ENCODE measurements at regions not wholly inside any gene's neighbourhood (a gene's known extent, or its start where the extent isn't known, plus 50 kb on each side); places are given as distances from the start of the nearest gene placed in this dataset.

DNA sequence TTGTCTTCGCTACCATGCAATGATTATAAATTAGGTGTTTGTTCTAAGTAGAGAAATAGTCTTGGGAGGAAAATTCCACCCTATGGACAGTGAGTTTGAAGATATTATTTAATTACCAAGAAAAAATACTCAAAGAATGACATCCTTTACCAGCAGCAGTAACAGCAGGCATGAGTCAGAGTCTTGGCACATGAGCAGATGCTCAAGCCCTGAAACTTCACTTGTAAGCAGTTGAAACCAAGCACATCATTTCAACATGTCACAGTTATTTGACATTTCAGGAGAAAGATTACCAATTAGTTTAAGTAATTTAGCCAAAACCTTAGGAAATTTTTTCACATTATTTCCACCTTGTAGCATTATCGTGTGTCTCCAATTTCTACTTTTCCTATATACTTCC is 99.2 kb downstream of the C12orf50 start:
- Histone ChIP-seq H2BK120ac (ENCODE audit: low read depth, low read length, poor library complexity, severe bottlenecking) (no peak overlapping the region), H3K18ac (ENCODE audit: insufficient read length, low read depth, low read length) (no peak overlapping the region), H4K20me1 (ENCODE audit: control insufficient read depth, insufficient read depth, insufficient read length) (no peaks in the 10 kb centered on the region), H3K4me1 (ENCODE audit: insufficient read depth, low read length) (no peaks in the 10 kb centered on the region), H2BK20ac (ENCODE audit: low read depth, low read length, poor library complexity, severe bottlenecking) (no peak overlapping the region), H3K9ac (ENCODE audit: extremely low read depth, insufficient read length, low read length) (no peak overlapping the region), H3K14ac (ENCODE audit: insufficient read depth, low read length) (no peak overlapping the region), H3K4ac (ENCODE audit: low read depth, low read length) (no peak overlapping the region), H2BK5ac (ENCODE audit: insufficient read length, low read length) (no peak overlapping the region), H4K91ac (ENCODE audit: insufficient read length, low read depth, low read length) (no peak overlapping the region), H3T11ph (ENCODE audit: low read length) (no peak overlapping the region), H4K5ac (ENCODE audit: insufficient read length, low read depth, low read length) (no peak overlapping the region), H2AFZ (ENCODE audit: low read length) (no peak overlapping the region), H3K9me3 (ENCODE audit: control insufficient read depth, low read depth, low read length) (no peaks in the 10 kb centered on the region), H3K23me2 (ENCODE audit: insufficient read length, low read depth, low read length, poor library complexity, severe bottlenecking) (no peaks in the 10 kb centered on the region), H3K4me2 (ENCODE audit: insufficient read depth, insufficient read length, low read length) (no peak overlapping the region), H3K27ac (ENCODE audit: insufficient read length, low read depth, low read length) (no peak overlapping the region), H2BK12ac (ENCODE audit: insufficient read length, low read depth, low read length) (no peak overlapping the region), H3K27me3 (ENCODE audit: insufficient read depth, low read length) (no peaks in the 10 kb centered on the region; the same call in 1 of the 2 replicates), H4K8ac (replicated peaks; ENCODE audit: insufficient read length, low read depth, low read length) (no peak overlapping the region), H3K23ac (ENCODE audit: insufficient read length, low read depth, low read length) (no peak overlapping the region), H2AK5ac (ENCODE audit: insufficient read length, low read length) (no peak overlapping the region), H3K56ac (ENCODE audit: insufficient read length, low read depth, low read length) (no peak overlapping the region), H3K79me1 (ENCODE audit: insufficient read depth, low read depth, low read length, poor library complexity, severe bottlenecking) (no peaks in the 10 kb centered on the region), H2BK15ac (ENCODE audit: low read depth, low read length) (no peak overlapping the region), H3K79me2 (ENCODE audit: insufficient read depth, low read length) (no peaks in the 10 kb centered on the region)
- no CpG with 5 or more reads among the region's 2 CpGs for WGBS (ENCODE audit: extremely low coverage, insufficient read length, low lambda C conversion rate)
- H3K27ac Mint-ChIP-seq = no peak overlapping the region
- peaks cover 6% of the 10 kb centered on the region for H3K27me3 Mint-ChIP-seq (ENCODE audit: low read depth)
- no peak for DNase-seq
- no peak overlapping the region for H3K4me3 Mint-ChIP-seq
- TF ChIP-seq, protein P1, sequence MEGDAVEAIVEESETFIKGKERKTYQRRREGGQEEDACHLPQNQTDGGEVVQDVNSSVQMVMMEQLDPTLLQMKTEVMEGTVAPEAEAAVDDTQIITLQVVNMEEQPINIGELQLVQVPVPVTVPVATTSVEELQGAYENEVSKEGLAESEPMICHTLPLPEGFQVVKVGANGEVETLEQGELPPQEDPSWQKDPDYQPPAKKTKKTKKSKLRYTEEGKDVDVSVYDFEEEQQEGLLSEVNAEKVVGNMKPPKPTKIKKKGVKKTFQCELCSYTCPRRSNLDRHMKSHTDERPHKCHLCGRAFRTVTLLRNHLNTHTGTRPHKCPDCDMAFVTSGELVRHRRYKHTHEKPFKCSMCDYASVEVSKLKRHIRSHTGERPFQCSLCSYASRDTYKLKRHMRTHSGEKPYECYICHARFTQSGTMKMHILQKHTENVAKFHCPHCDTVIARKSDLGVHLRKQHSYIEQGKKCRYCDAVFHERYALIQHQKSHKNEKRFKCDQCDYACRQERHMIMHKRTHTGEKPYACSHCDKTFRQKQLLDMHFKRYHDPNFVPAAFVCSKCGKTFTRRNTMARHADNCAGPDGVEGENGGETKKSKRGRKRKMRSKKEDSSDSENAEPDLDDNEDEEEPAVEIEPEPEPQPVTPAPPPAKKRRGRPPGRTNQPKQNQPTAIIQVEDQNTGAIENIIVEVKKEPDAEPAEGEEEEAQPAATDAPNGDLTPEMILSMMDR (conservative IDR thresholded peaks at IDR 0.05) = no peak
- H3K4me1 Mint-ChIP-seq = no peaks in the 10 kb centered on the region
- H3K36me3 Mint-ChIP-seq (ENCODE audit: insufficient read depth in 1 of 3, low read depth in 3 of 3) = no peaks in the 10 kb centered on the region; a peak in 1 of 7 replicates
- H3K9me3 Mint-ChIP-seq = peaks cover 0 to 2% of the 10 kb centered on the region in 2 experiments; a peak in 1 of 5 replicates
